DMS153 treated with DMSO at 0.1 percent for 48 hours (cell line): ENCODE measurements at regions not wholly inside any gene's neighbourhood (a gene's known extent, or its start where the extent isn't known, plus 50 kb on each side); places are given as distances from the start of the nearest gene placed in this dataset.

Source experiments
- DNase-seq: peaks from one replicate; lab custom pipeline; 2025; ENCODE audit not compliant: unreplicated experiment; lab: John Stamatoyannopoulos, UW

GRCh38 chr10:42932735-42933447 lies 144.0 kb upstream of the RET start:
- peak; percentile 14 for DNase-seq

DNA sequence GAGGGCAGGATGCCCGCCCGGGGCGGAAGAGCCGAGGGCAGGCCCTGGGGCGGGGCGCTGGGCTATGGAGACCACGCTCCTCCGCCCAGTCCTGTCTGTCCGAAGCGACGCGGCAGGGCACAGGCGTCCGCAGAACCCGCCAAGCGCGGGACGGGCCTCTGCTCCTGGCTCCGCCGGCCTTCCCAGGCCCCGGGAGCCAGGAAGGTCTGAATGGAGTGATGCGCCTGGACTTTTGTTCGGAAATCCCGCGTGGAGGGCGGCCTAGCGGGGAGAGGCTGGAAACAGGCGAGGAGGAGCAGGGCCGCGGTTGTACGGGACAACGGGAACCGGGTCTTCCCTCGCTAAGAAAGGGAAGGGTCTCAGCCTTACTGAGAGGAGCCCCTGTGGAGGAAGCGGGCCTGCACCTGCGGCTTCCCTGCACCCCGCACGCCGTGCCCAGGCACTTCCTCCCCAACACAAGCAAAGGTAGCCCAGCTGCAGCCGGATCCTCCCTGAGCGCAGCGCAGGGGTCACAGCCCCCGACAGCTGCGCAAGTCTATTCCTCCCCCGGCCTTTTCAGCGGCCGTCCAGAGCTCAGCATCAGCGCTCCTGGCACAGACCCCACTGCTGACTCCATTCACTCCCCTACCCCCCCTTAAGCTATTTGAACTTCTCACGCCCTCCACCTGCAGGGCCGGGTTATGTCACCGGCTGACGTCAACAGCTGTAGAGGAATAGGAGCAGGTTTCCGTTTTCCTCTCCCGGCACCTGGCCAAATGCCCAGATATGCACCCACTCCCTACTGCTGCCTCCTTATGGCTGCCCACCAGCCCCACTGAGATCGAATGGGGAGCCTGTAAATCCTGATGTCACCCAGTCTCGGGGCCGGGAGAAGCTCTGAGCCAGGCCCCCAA lies 143.2 kb upstream of the RET start:
- DNase-seq, result peak; percentile 57

GRCh38 chr10:42934351-42934811 lies 142.5 kb upstream of the RET start:
- no peak for DNase-seq

- DNase-seq, result no peak
Measured at GRCh38 chr10:42934842-42935241, 142.0 kb upstream of the RET start.

GRCh38 chr10:42935466-42935865 lies 141.4 kb upstream of the RET start:
- DNase-seq, result no peak

GRCh38 chr10:42936580-42936979 lies 140.3 kb upstream of the RET start:
- DNase-seq, result no peak

- DNase-seq, result no peak
Measured at GRCh38 chr10:42937048-42937447, 139.8 kb upstream of the RET start.

- no peak for DNase-seq
Measured at GRCh38 chr10:42937649-42938180, 139.2 kb upstream of the RET start.

- DNase-seq, result no peak
Measured at GRCh38 chr10:42938351-42938750, 138.5 kb upstream of the RET start.

DNA sequence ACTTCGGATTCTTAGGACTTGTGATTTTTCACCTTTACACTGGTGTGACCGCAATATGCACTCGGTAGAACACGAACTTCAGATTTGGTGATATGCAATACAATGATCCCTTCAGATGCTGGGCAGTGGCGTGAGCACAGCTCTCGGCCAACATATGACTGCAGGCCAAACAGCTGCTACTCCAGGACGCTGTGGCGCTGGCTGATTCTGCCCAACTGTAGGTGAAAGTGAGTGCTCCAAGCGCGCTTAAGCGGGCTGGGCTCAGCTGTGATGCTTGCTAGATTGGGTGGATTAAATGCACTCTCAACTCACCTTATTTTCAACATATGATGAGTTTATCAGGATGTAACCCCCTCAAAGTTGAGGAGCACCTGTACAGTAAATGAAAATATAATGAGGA lies 137.6 kb upstream of the RET start:
- DNase-seq, result no peak

DNA sequence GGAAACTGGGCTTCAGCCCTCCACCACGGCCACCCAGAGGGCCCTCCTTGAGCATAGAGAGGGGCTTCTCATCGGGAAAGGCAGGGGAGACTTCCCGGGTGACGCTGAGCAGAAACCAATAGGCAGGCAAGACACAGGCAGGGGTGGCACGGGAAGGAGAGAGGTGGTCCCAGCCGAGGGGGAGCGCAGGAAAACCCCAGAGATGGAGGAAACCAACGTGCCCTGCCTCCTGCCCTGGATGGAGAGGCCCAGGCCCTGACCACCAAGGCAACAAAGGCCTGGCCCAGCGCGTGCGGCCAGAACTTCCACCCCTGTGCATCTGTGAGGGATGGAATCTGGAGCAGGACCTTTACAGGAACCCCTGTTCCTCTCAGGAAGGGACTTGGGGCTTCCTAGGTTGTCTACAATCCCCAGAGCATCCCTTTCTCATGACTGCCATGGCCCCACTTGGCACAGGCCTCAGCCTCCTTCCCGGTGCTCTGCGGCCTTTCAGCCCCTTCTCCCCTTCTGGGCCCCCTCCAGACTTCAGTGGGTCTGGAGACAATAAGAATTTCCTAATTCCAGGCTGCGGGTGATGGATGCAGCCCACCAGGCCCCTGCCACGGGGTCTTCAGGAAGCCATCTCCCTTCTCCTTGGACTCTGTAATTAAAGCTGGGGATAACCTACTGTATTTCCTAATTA lies 137.0 kb upstream of the RET start:
- DNase-seq, result no peak

- DNase-seq, result no peak
Measured at GRCh38 chr10:42940487-42941294, 136.2 kb upstream of the RET start.

DNA sequence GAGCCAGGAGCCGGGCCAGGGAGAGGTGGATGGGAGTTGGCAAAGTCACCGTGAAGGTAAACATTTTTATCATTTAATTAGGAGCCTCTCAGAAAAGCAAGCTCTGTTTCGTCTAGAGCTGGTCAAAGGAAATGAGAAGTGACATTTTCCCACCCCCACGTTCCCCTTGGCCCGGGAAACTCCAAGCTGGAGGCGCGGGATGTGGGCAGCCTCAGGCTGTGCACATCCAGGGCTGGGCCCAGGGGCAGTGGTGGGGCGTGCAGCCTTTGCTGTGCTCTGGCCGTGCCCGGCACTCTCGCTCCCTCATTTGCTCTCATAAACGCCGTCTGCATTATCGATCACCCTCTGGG lies 135.6 kb upstream of the RET start:
- DNase-seq, result no peak

GRCh38 chr10:42941790-42942189 lies 135.1 kb upstream of the RET start:
- no peak for DNase-seq

DNA sequence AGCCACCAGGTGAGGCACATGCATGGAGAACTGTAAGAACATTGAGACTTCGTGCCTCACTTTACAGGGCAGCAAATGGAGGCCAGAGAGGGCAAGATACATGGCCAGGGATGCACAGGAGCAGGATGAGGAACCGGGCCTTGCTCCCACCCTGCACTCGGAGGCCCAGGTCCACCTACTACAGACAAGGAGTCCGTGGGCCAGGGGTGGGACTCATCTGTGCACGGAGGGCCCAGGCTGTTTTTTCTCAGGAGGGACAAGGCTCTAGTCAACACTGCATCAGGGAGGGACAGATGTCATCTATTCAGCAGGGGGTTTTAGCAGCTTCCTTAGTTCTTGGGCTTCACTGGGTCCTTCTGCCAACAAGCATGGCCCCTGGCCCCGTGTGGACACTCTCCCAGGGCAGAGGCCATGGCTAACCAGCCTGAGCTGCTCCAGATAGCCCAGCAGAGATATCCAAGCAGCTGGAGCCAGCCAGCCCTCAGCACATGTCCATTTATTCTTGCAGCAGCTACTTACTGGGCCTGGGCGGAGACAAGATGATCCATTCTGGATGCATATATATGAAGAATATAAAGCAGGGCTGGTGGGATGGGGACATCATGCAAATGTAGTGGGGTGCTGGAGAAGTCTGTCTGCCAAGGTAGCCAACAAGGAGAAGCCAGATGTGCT lies 134.5 kb upstream of the RET start:
- no peak for DNase-seq

GRCh38 chr10:42943025-42943818 lies 133.6 kb upstream of the RET start:
- no peak for DNase-seq

GRCh38 chr10:42948040-42948439 lies 128.8 kb upstream of the RET start:
- DNase-seq, result no peak

DNA sequence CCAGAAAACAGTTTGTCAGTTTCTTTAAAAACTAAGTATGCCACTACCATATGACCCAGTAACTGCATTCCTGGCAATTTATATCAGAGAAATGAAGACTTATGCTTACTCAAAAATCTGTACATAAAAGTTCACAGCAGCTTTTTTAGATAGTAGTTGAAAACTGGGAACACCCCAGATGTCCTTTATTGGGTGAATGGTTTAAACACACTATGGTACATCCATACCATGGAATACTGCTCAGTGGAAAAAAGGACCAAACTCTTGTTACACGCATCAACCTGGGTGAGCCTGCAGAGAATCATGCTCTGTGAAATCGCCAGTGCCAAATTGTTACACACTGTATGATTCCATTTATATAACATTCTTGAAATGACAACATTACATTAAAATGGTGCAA lies 127.6 kb upstream of the RET start:
- DNase-seq, result no peak
